HFFc6 (cell line): ENCODE measurements at regions not wholly inside any gene's neighbourhood (a gene's known extent, or its start where the extent isn't known, plus 50 kb on each side); places are given as distances from the start of the nearest gene placed in this dataset.

Experiments
- DNase-seq: peaks from one replicate; pipeline ENCODE4 v3.0.0-alpha.2; 2018
- H3K27ac Mint-ChIP-seq: 2 replicates; pipeline ENCODE4 v1.8.0; 2020; ENCODE audit warnings: mild to moderate bottlenecking, mixed read lengths
- H3K27me3 Mint-ChIP-seq: 2 replicates; pipeline ENCODE4 v1.8.0; 2021; ENCODE audit warnings: mild to moderate bottlenecking, moderate library complexity, mixed read lengths; ENCODE audit not compliant: insufficient read depth
- H3K36me3 Mint-ChIP-seq: 2 replicates; pipeline ENCODE4 v1.8.0; 2021; ENCODE audit warnings: low read depth, mixed read lengths
- H3K4me1 Mint-ChIP-seq: 2 replicates; pipeline ENCODE4 v1.8.0; 2020; ENCODE audit warnings: low read depth, mixed read lengths
- H3K4me3 Mint-ChIP-seq: 2 replicates; pipeline ENCODE4 v1.8.0; 2020; ENCODE audit warnings: mild to moderate bottlenecking, moderate library complexity, mixed read lengths
- H3K9me3 Mint-ChIP-seq: 2 replicates; pipeline ENCODE4 v1.8.0; 2020; ENCODE audit warnings: mild to moderate bottlenecking, mixed read lengths
- CTCF ChIP-seq: fragments of 200-600 bp; sonication (generic); IDR thresholded peaks from 2 replicates; pipeline ENCODE4 v1.5.0; 2021; ENCODE audit warnings: antibody characterized with exemption, mild to moderate bottlenecking

- no peak overlapping the region for H3K27ac Mint-ChIP-seq
- TF ChIP-seq CTCF: no peak
- no peaks in the 10 kb centered on the region for H3K4me1 Mint-ChIP-seq
- peaks cover 10% of the 10 kb centered on the region for H3K9me3 Mint-ChIP-seq
- DNase-seq: no peak
- no peaks in the 10 kb centered on the region; the same call in none of the 2 replicates for H3K27me3 Mint-ChIP-seq
- H3K4me3 Mint-ChIP-seq: no peak overlapping the region
- H3K36me3 Mint-ChIP-seq: no peaks in the 10 kb centered on the region
These were observed 112.5 kb upstream of the CDH13 start for GRCh38 chr16:82514262-82514661.

- no peaks in the 10 kb centered on the region for H3K36me3 Mint-ChIP-seq
- no peak for DNase-seq
- TF ChIP-seq CTCF: no peak
- H3K27ac Mint-ChIP-seq: no peak overlapping the region
- H3K4me3 Mint-ChIP-seq: no peak overlapping the region
- no peaks in the 10 kb centered on the region for H3K4me1 Mint-ChIP-seq
- H3K9me3 Mint-ChIP-seq: peaks cover 30% of the 10 kb centered on the region
- no peaks in the 10 kb centered on the region; the same call in none of the 2 replicates for H3K27me3 Mint-ChIP-seq
These were observed 115.9 kb upstream of the CDH13 start for GRCh38 chr16:82510789-82511305.

- no peak for TF ChIP-seq CTCF
- Mint-ChIP-seq H3K36me3 (no peaks in the 10 kb centered on the region), H3K4me1 (no peaks in the 10 kb centered on the region), H3K9me3 (peaks cover 31% of the 10 kb centered on the region), H3K27ac (no peak overlapping the region), H3K27me3 (no peaks in the 10 kb centered on the region; the same call in none of the 2 replicates), H3K4me3 (no peak overlapping the region)
- no peak for DNase-seq
These were observed 116.9 kb upstream of the CDH13 start for GRCh38 chr16:82509691-82510430.

DNA sequence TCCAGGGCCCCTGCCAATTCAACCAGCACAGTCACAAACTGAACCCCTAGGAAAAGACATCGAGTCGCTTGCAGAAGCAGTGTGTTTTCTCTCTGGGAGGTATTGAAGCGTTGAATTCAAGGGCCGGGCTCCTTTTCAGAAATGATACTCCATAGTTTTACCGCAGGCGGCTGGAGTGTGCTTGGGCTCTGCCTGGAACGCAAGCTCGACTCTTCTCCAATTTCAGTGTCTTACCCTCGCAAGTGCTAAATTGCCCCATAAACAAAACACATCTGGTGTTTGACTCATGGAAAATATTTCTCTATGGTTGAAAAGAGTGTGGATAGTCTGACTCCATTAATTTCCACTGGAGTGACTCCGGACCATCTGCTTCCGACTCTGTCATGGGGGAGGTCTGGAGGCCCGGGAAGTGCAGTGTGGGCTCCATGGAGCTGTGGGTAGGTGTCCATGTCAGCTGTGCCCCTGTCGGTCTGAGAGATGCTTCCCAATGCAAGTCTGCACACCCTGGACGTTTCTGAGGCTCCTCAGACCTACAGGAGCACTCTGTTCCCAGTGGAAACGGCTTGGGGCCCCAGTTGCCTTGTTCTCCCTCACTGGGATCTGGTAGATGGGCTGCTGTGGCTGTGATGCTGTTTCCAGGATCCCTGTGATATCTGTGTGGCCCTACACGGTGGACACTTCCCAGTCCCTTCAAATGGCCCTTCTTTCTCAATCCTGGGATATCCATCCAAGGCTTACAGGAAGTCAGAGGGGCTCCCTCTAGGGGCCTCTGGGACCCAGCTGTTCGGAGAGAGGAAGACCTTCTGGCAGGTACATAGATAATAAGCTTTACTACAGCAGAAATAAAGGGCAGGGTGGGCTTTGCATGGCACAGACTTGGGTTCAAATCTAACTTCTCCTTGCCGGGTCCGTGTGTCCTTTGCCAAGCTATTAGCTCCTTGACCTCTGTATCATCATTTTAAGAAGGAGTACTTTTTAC is 119.8 kb upstream of the CDH13 start:
- H3K36me3 Mint-ChIP-seq: no peaks in the 10 kb centered on the region
- H3K4me3 Mint-ChIP-seq: no peak overlapping the region
- no peaks in the 10 kb centered on the region for H3K4me1 Mint-ChIP-seq
- no peak overlapping the region for H3K27ac Mint-ChIP-seq
- DNase-seq: no peak
- no peak for TF ChIP-seq CTCF
- no peaks in the 10 kb centered on the region; the same call in 1 of the 2 replicates for H3K27me3 Mint-ChIP-seq
- peaks cover 36% of the 10 kb centered on the region for H3K9me3 Mint-ChIP-seq

- no peak for DNase-seq
- Mint-ChIP-seq H3K9me3 (peaks cover 30% of the 10 kb centered on the region), H3K4me1 (no peaks in the 10 kb centered on the region), H3K36me3 (no peaks in the 10 kb centered on the region), H3K27me3 (no peaks in the 10 kb centered on the region; the same call in none of the 2 replicates), H3K4me3 (no peak overlapping the region), H3K27ac (no peak overlapping the region)
- TF ChIP-seq CTCF: no peak
These were observed 121.9 kb upstream of the CDH13 start for GRCh38 chr16:82504836-82505235.
